ENCODE measurements at regions not wholly inside any gene's neighbourhood (a gene's known extent, or its start where the extent isn't known, plus 50 kb on each side); places are given as distances from the start of the nearest gene placed in this dataset.

DNA sequence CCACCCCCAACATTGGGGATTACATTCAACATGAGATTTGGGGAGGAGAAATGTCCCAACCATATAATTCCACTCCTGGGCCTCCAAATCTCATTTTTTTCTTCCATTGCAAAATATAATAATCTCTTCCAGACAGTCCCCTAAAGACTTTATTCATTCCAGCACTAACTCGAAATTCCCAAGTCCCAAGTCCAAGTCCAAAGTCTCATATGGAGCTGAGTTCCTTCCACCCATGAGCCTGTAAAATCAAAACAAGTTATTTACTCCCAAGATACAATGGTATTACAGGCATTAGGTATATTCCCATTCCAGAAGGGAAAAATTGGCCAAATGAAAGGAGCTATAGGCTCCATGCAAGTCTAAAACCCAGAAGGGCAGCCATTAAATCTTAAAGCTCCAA, 56.7 kb downstream of the P2RY1 start:
- Histone ChIP-seq H3K4me1 (ENCODE audit: insufficient read depth, low read length) (no peaks in the 10 kb centered on the region), H3K36me3 (ENCODE audit: insufficient read depth, low read length) (no peaks in the 10 kb centered on the region), H3K4me3 (ENCODE audit: insufficient read depth, low read length) (no peak overlapping the region), H2AFZ (ENCODE audit: low read length) (no peak overlapping the region), H4K20me1 (ENCODE audit: insufficient read depth, low read length) (no peaks in the 10 kb centered on the region), H3K79me2 (ENCODE audit: insufficient read depth, low read length) (no peaks in the 10 kb centered on the region), H3K9me3 (ENCODE audit: low read depth, low read length) (no peaks in the 10 kb centered on the region), H3K4me2 (ENCODE audit: insufficient read depth, low read length) (no peak overlapping the region), H3K27me3 (ENCODE audit: insufficient read depth, low read length) (no peaks in the 10 kb centered on the region), H3K27ac (ENCODE audit: low read depth, low read length) (no peak overlapping the region)
- TF ChIP-seq, protein P1, sequence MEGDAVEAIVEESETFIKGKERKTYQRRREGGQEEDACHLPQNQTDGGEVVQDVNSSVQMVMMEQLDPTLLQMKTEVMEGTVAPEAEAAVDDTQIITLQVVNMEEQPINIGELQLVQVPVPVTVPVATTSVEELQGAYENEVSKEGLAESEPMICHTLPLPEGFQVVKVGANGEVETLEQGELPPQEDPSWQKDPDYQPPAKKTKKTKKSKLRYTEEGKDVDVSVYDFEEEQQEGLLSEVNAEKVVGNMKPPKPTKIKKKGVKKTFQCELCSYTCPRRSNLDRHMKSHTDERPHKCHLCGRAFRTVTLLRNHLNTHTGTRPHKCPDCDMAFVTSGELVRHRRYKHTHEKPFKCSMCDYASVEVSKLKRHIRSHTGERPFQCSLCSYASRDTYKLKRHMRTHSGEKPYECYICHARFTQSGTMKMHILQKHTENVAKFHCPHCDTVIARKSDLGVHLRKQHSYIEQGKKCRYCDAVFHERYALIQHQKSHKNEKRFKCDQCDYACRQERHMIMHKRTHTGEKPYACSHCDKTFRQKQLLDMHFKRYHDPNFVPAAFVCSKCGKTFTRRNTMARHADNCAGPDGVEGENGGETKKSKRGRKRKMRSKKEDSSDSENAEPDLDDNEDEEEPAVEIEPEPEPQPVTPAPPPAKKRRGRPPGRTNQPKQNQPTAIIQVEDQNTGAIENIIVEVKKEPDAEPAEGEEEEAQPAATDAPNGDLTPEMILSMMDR (IDR thresholded peaks at IDR 0.05; ENCODE audit: extremely low read depth, low read depth, low read length), result no peak
- DNase-seq (ENCODE audit: insufficient read length, low spot score, missing footprints), result no peak

DNA sequence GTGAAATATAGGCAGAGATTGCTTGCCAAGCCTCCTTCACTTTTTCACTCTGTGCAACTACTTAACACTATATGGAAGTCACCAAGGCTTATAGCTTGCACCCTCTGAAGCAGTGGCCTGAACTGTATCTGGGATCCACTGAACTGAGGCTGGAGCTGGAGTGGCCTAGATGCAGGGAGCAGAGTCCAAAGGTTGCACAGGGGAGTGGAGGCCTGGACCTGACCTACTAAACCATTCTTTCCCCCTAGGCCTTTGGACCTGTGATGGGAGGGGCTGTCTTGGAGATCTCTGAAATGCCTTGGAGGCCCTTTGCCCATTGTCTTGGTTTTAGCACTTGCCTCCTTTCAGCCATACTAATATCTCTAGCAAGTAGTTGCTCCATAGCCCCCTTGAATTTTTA, 57.5 kb downstream of the P2RY1 start:
- Histone ChIP-seq H2AFZ (ENCODE audit: low read length) (no peak overlapping the region), H3K9me3 (ENCODE audit: low read depth, low read length) (no peaks in the 10 kb centered on the region), H3K4me1 (ENCODE audit: insufficient read depth, low read length) (no peaks in the 10 kb centered on the region), H3K27ac (ENCODE audit: low read depth, low read length) (no peak overlapping the region), H3K36me3 (ENCODE audit: insufficient read depth, low read length) (no peaks in the 10 kb centered on the region), H3K27me3 (ENCODE audit: insufficient read depth, low read length) (no peaks in the 10 kb centered on the region), H4K20me1 (ENCODE audit: insufficient read depth, low read length) (no peaks in the 10 kb centered on the region), H3K4me3 (ENCODE audit: insufficient read depth, low read length) (no peak overlapping the region), H3K4me2 (ENCODE audit: insufficient read depth, low read length) (no peak overlapping the region), H3K79me2 (ENCODE audit: insufficient read depth, low read length) (no peaks in the 10 kb centered on the region)
- TF ChIP-seq, protein P1 (IDR thresholded peaks at IDR 0.05; ENCODE audit: extremely low read depth, low read depth, low read length), result no peak
- no peak for DNase-seq (ENCODE audit: insufficient read length, low spot score, missing footprints)

DNA sequence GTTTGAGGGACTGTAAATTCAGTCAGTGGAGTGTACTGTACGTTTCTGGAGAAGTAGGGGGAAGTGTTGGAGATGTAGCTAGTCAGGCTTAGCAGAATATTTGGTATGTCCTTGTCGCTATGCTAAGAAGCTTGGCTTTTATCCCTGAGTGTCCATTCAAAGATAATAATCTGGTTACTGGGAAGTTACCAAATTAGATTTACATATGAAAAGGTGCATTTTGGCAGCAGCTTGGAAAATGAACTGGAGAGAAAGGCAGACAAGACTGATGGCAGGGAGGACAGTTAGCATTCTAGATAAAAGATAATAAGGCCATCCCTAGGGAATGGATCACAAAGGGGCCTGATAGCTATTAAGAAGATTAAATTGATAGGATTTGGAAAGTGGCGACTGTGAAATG, 58.7 kb downstream of the P2RY1 start:
- TF ChIP-seq, protein P1 (IDR thresholded peaks at IDR 0.05; ENCODE audit: extremely low read depth, low read depth, low read length), result no peak
- Histone ChIP-seq H3K79me2 (ENCODE audit: insufficient read depth, low read length) (no peaks in the 10 kb centered on the region), H3K4me1 (ENCODE audit: insufficient read depth, low read length) (no peaks in the 10 kb centered on the region), H4K20me1 (ENCODE audit: insufficient read depth, low read length) (no peaks in the 10 kb centered on the region), H3K4me3 (ENCODE audit: insufficient read depth, low read length) (no peak overlapping the region), H3K4me2 (ENCODE audit: insufficient read depth, low read length) (no peak overlapping the region), H2AFZ (ENCODE audit: low read length) (no peak overlapping the region), H3K27ac (ENCODE audit: low read depth, low read length) (no peak overlapping the region), H3K36me3 (ENCODE audit: insufficient read depth, low read length) (no peaks in the 10 kb centered on the region), H3K27me3 (ENCODE audit: insufficient read depth, low read length) (no peaks in the 10 kb centered on the region), H3K9me3 (ENCODE audit: low read depth, low read length) (no peaks in the 10 kb centered on the region)
- no peak for DNase-seq (ENCODE audit: insufficient read length, low spot score, missing footprints)

DNA sequence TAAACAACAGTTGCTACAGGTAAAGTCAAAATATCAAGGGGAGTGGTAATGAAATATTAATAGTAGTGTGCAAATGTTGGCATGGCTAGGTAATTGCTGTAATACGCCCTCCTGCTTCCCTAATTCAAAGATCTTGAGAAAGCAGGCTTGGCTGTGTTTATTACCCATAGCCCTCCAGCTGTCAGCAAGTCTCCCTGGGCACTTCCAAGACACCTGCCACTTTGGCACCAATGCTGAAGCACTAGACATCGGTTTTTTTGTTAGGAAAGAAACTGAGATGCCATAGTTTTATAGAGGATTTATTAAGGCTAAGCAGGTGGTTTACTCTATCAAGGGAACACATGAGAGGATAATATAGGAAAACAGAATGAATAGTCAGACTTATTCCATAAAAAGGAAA, 64.4 kb downstream of the P2RY1 start:
- Histone ChIP-seq H3K9me3 (ENCODE audit: low read depth, low read length) (no peaks in the 10 kb centered on the region), H3K4me3 (ENCODE audit: insufficient read depth, low read length) (no peak overlapping the region), H3K4me2 (ENCODE audit: insufficient read depth, low read length) (no peak overlapping the region), H3K27ac (ENCODE audit: low read depth, low read length) (no peak overlapping the region), H2AFZ (ENCODE audit: low read length) (no peak overlapping the region), H3K79me2 (ENCODE audit: insufficient read depth, low read length) (no peaks in the 10 kb centered on the region), H4K20me1 (ENCODE audit: insufficient read depth, low read length) (no peaks in the 10 kb centered on the region), H3K36me3 (ENCODE audit: insufficient read depth, low read length) (no peaks in the 10 kb centered on the region), H3K4me1 (ENCODE audit: insufficient read depth, low read length) (no peaks in the 10 kb centered on the region), H3K27me3 (ENCODE audit: insufficient read depth, low read length) (no peaks in the 10 kb centered on the region)
- DNase-seq (ENCODE audit: insufficient read length, low spot score, missing footprints), result no peak
- TF ChIP-seq, protein P1 (IDR thresholded peaks at IDR 0.05; ENCODE audit: extremely low read depth, low read depth, low read length), result no peak
